CD14-positive monocyte (primary cell): ENCODE measurements at regions not wholly inside any gene's neighbourhood (a gene's known extent, or its start where the extent isn't known, plus 50 kb on each side); places are given as distances from the start of the nearest gene placed in this dataset.

Source experiments
- DNase-seq, 3 donors: peaks; one replicate each; pipeline ENCODE4 v3.0.0-alpha.2; 2011 to 2022
- H2AFZ ChIP-seq: 2 replicates; pipeline ENCODE4 v1.6.0; 2012; ENCODE audit warnings: mild to moderate bottlenecking, low read depth, low read length, inconsistent platforms; ENCODE audit not compliant: insufficient read depth, poor library complexity, severe bottlenecking
- H3K27ac ChIP-seq, 2 donors: 1 replicate in 1 of 2; 2 replicates in 1 of 2; pipeline ENCODE4 v1.5.1; 2012 to 2013; ENCODE audit warnings: low read length in 2 of 2, control low read depth in 1 of 2, inconsistent platforms in 1 of 2, low read depth in 1 of 2, mild to moderate bottlenecking in 1 of 2
- H3K27me3 ChIP-seq, 2 donors: one replicate each; pipeline versions ENCODE4 v1.6.0 to v1.6.1; 2011 to 2013; ENCODE audit warnings: low read length in 2 of 2; ENCODE audit not compliant: control insufficient read depth in 2 of 2, insufficient read depth in 2 of 2
- H3K36me3 ChIP-seq, 2 donors: replicated peaks in 1 of 2; 1 replicate in 1 of 2; 2 replicates in 1 of 2; pipeline versions ENCODE4 v1.5.1 to v1.6.1; 2012 to 2013; ENCODE audit warnings: low read length in 2 of 2, control low read depth in 1 of 2, inconsistent platforms in 1 of 2, mild to moderate bottlenecking in 1 of 2; ENCODE audit not compliant: insufficient read depth in 2 of 2, control insufficient read depth in 1 of 2
- H3K4me1 ChIP-seq, 2 donors: 1 replicate in 1 of 2; 2 replicates in 1 of 2; pipeline versions ENCODE4 v1.5.1 to v1.6.1; 2012 to 2013; ENCODE audit warnings: low read length in 2 of 2, control low read depth in 1 of 2, inconsistent platforms in 1 of 2, mild to moderate bottlenecking in 1 of 2, moderate library complexity in 1 of 2; ENCODE audit not compliant: insufficient read depth in 2 of 2, control insufficient read depth in 1 of 2
- H3K4me2 ChIP-seq: replicated peaks from 2 replicates; pipeline ENCODE3; 2012; ENCODE audit warnings: low read length, moderate library complexity, mild to moderate bottlenecking; ENCODE audit not compliant: poor library complexity, severe bottlenecking; ENCODE audit errors: extremely low read depth
- H3K4me3 ChIP-seq, 3 experiments: fragments of 200-600 bp in 1 of 3; sonication (generic) in 1 of 3; replicated peaks in 1 of 3; 1 replicate in 2 of 3; 2 replicates in 1 of 3; pipeline ENCODE4 v1.5.1; 2011 to 2013; ENCODE audit warnings: low read length in 3 of 3, mild to moderate bottlenecking in 3 of 3, control low read depth in 2 of 3, low read depth in 2 of 3, inconsistent platforms in 1 of 3, moderate library complexity in 1 of 3
- H3K79me2 ChIP-seq: 2 replicates; pipeline ENCODE4 v1.6.0; 2012; ENCODE audit warnings: mild to moderate bottlenecking, control low read depth, inconsistent platforms, low read length, moderate library complexity; ENCODE audit not compliant: insufficient read depth
- H3K9ac ChIP-seq: 2 replicates; pipeline ENCODE4 v1.6.0; 2017; ENCODE audit warnings: low read length, mild to moderate bottlenecking; ENCODE audit not compliant: insufficient read depth, poor library complexity, severe bottlenecking
- H3K9me3 ChIP-seq, 2 donors: replicated peaks in 1 of 2; 1 replicate in 1 of 2; 2 replicates in 1 of 2; pipeline versions ENCODE4 v1.5.1 to v1.6.1; 2012 to 2013; ENCODE audit warnings: low read length in 2 of 2, control low read depth in 1 of 2; ENCODE audit not compliant: control insufficient read depth in 1 of 2, insufficient read depth in 1 of 2
- H4K20me1 ChIP-seq: 2 replicates; pipeline ENCODE4 v1.6.0; 2012; ENCODE audit warnings: mild to moderate bottlenecking, low read length, control low read depth, moderate library complexity; ENCODE audit not compliant: insufficient read depth
- H3K27ac Mint-ChIP-seq, 7 donors: one replicate each; pipeline ENCODE4 v1.8.0; 2020; ENCODE audit warnings: mild to moderate bottlenecking in 7 of 7, mixed read lengths in 7 of 7, moderate library complexity in 6 of 7, inconsistent platforms in 2 of 7
- H3K27me3 Mint-ChIP-seq, 3 donors: one replicate each; pipeline ENCODE4 v1.8.0; 2021 to 2022; ENCODE audit warnings: low read depth in 3 of 3, mild to moderate bottlenecking in 3 of 3, mixed read lengths in 3 of 3, moderate library complexity in 3 of 3, inconsistent platforms in 1 of 3
- H3K36me3 Mint-ChIP-seq, 2 donors: one replicate each; pipeline ENCODE4 v1.8.0; 2020; ENCODE audit warnings: mixed read lengths in 2 of 2, inconsistent platforms in 1 of 2, mild to moderate bottlenecking in 1 of 2
- H3K4me1 Mint-ChIP-seq: one replicate; pipeline ENCODE4 v1.8.0; 2020; ENCODE audit warnings: mild to moderate bottlenecking, mixed read lengths
- H3K4me3 Mint-ChIP-seq, 2 donors: one replicate each; pipeline ENCODE4 v1.8.0; 2020; ENCODE audit warnings: mild to moderate bottlenecking in 2 of 2, mixed read lengths in 2 of 2, moderate library complexity in 1 of 2
- H3K9me3 Mint-ChIP-seq, 7 donors: one replicate each; pipeline ENCODE4 v1.8.0; 2020 to 2022; ENCODE audit warnings: mixed read lengths in 7 of 7, mild to moderate bottlenecking in 6 of 7, moderate library complexity in 6 of 7, inconsistent platforms in 2 of 7
- WGBS: methylation state at CpG from one replicate; pipeline ENCODE4 v1.1.5; 2013; ENCODE audit warnings: missing lambda C conversion rate; ENCODE audit not compliant: insufficient coverage; 5-methylcytosine and 5-hydroxymethylcytosine counted together
- intact Hi-C, 2 donors: fragments of 100-400 bp; cut with micrococcal nuclease; formaldehyde crosslinking; loops; one replicate each; pipeline versions ENCODE4 v1.15.0 to v1.15.1; 2023
- TF ChIP-seq, protein P1 (sequence below): fragments of 200-600 bp; IDR thresholded peaks from one replicate; pipeline ENCODE4 v1.8.0; 2022; ENCODE audit warnings: antibody characterized with exemption, mild to moderate bottlenecking

DNA sequence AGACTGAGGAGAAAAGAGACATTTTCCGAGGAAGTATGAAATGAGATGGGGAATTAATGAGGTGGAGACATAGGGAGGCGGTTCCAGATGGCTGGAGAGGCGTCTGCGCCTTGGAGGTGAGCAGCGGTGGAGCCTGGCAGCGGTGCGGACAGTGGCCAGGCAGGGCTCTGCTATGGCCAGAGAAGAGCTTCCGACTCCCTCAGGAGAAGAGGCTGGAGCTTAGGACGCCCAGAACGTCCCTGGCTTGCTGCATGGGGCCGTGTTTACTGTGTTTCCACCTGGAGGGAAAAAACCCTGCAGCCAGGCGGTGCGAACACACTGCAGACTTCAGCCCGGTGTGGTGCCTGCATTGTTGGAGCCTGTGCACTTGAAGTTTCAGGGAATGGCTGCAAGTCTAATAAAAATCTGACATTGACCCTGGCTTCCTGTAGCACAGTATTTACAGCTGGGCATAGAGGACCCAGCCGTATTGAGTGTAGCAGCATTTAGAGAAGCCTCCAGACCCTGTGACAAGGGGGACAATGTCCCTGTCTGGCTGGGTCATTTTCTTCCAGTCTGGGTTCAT lies 447.1 kb upstream of the MKI67 start:
- Histone ChIP-seq H3K4me3 (no peak overlapping the region), H3K4me1 (no peaks in the 10 kb centered on the region), H3K9me3 (no peaks in the 10 kb centered on the region), H3K9ac (no peak overlapping the region), H3K27me3 (no peaks in the 10 kb centered on the region), H3K27ac (no peak overlapping the region), H3K4me2 (no peak overlapping the region), H3K36me3 (no peaks in the 10 kb centered on the region), H4K20me1 (no peaks in the 10 kb centered on the region), H2AFZ (no peak overlapping the region), H3K79me2 (no peaks in the 10 kb centered on the region)
- no peak overlapping the region for H3K27ac Mint-ChIP-seq
- no peak for DNase-seq
- no peaks in the 10 kb centered on the region for H3K4me1 Mint-ChIP-seq
- no peak overlapping the region for H3K4me3 Mint-ChIP-seq
- 88% methylated on average over 15 of the region's 15 CpGs for WGBS
- TF ChIP-seq, protein P1, sequence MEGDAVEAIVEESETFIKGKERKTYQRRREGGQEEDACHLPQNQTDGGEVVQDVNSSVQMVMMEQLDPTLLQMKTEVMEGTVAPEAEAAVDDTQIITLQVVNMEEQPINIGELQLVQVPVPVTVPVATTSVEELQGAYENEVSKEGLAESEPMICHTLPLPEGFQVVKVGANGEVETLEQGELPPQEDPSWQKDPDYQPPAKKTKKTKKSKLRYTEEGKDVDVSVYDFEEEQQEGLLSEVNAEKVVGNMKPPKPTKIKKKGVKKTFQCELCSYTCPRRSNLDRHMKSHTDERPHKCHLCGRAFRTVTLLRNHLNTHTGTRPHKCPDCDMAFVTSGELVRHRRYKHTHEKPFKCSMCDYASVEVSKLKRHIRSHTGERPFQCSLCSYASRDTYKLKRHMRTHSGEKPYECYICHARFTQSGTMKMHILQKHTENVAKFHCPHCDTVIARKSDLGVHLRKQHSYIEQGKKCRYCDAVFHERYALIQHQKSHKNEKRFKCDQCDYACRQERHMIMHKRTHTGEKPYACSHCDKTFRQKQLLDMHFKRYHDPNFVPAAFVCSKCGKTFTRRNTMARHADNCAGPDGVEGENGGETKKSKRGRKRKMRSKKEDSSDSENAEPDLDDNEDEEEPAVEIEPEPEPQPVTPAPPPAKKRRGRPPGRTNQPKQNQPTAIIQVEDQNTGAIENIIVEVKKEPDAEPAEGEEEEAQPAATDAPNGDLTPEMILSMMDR, result no peak
- intact Hi-C loops, result no loop called here
- peaks cover 0 to 4% (median 0%) of the 10 kb centered on the region in 7 donors for H3K9me3 Mint-ChIP-seq
- peaks cover 0 to 13% (median 2%) of the 10 kb centered on the region in 3 donors for H3K27me3 Mint-ChIP-seq
- no peaks in the 10 kb centered on the region for H3K36me3 Mint-ChIP-seq

DNA sequence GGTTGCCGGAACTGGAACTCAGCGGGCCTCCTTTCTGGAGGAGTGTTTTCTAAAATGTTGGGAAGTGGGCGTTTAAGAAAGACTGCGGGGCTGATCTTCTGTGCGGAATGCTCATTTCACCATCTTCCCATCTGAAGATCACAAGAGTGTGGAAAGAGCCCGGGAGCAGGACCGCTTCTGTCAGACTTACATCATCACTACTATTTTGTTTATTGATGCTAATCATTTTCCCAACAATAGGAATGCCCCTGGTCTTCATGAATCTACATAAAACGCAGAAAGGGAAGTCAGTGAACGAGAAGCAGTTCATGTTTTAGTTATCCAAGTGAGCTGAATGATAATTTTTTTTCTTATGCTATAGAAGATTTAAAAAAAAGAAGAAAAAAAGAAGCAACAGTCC lies 447.8 kb upstream of the MKI67 start:
- no peaks in the 10 kb centered on the region for H3K27me3 ChIP-seq
- no peaks in the 10 kb centered on the region for H3K36me3 ChIP-seq
- no peak overlapping the region for H2AFZ ChIP-seq
- WGBS, result no CpG with 5 or more reads among the region's 9 CpGs
- no peak overlapping the region for H3K4me2 ChIP-seq
- Mint-ChIP-seq H3K27ac (no peak overlapping the region), H3K36me3 (no peaks in the 10 kb centered on the region), H3K27me3 (peaks cover 0 to 13% (median 2%) of the 10 kb centered on the region in 3 donors), H3K4me1 (no peaks in the 10 kb centered on the region), H3K9me3 (peaks cover 0 to 4% (median 0%) of the 10 kb centered on the region in 7 donors), H3K4me3 (no peak overlapping the region)
- TF ChIP-seq, protein P1, result no peak
- H3K27ac ChIP-seq, result no peak overlapping the region
- H3K4me3 ChIP-seq, result no peak overlapping the region
- H3K4me1 ChIP-seq, result no peaks in the 10 kb centered on the region
- no peaks in the 10 kb centered on the region for H3K9me3 ChIP-seq
- intact Hi-C loops, result no loop called here
- no peaks in the 10 kb centered on the region for H4K20me1 ChIP-seq
- H3K9ac ChIP-seq, result no peak overlapping the region
- no peaks in the 10 kb centered on the region for H3K79me2 ChIP-seq
- DNase-seq, result no peak
